ENCODE measurements at regions not wholly inside any gene's neighbourhood (a gene's known extent, or its start where the extent isn't known, plus 50 kb on each side); places are given as distances from the start of the nearest gene placed in this dataset.
"Not testable (repeated sequence)": the region's sequence is repeated elsewhere in the genome, so short reads cannot be mapped to it uniquely, and the experiment has no call there.

GRCh38 chr4:66014146-66014765 lies 344.0 kb upstream of the EPHA5 start:
- Histone ChIP-seq H3K4me2 (ENCODE audit: low read length) (no peak overlapping the region), H4K20me1 (ENCODE audit: control insufficient read depth, insufficient read depth, low read depth, low read length) (no peaks in the 10 kb centered on the region), H3K4me1 (ENCODE audit: control insufficient read depth, low read length) (no peaks in the 10 kb centered on the region), H3K9me2 (replicated peaks; ENCODE audit: control insufficient read depth, low read length) (no peaks in the 10 kb centered on the region), H3K9me3 (ENCODE audit: control insufficient read depth, insufficient read depth, low read length) (no peaks in the 10 kb centered on the region), H3K27me3 (ENCODE audit: control insufficient read depth, low read length) (no peaks in the 10 kb centered on the region), H3K36me3 (ENCODE audit: control insufficient read depth, low read length) (no peaks in the 10 kb centered on the region), H3F3A (ENCODE audit: control insufficient read depth, insufficient read depth) (no peaks in the 10 kb centered on the region), H3K4me3 (ENCODE audit: low read length) (no peak overlapping the region), H3K79me2 (ENCODE audit: control insufficient read depth, low read length) (no peaks in the 10 kb centered on the region), H3K27ac (ENCODE audit: low read depth, low read length) (no peak overlapping the region)
- TF ChIP-seq EZH2phosphoT487 (IDR thresholded peaks at IDR 0.05; ENCODE audit: borderline replicate concordance, low read length): no peak
- no peak for TF ChIP-seq CTCF (IDR thresholded peaks at IDR 0.05; ENCODE audit: low read depth, low read length, poor library complexity, severe bottlenecking)

- H3K4me2 ChIP-seq (ENCODE audit: low read length): no peak overlapping the region
- H3K4me1 ChIP-seq (ENCODE audit: control insufficient read depth, low read length): no peaks in the 10 kb centered on the region
- H3K9me2 ChIP-seq (replicated peaks; ENCODE audit: control insufficient read depth, low read length): no peaks in the 10 kb centered on the region
- H3K27me3 ChIP-seq (ENCODE audit: control insufficient read depth, low read length): no peaks in the 10 kb centered on the region
- no peaks in the 10 kb centered on the region for H3K79me2 ChIP-seq (ENCODE audit: control insufficient read depth, low read length)
- no peaks in the 10 kb centered on the region for H3F3A ChIP-seq (ENCODE audit: control insufficient read depth, insufficient read depth)
- TF ChIP-seq CTCF (IDR thresholded peaks at IDR 0.05; ENCODE audit: low read depth, low read length, poor library complexity, severe bottlenecking) (no peak), EZH2phosphoT487 (IDR thresholded peaks at IDR 0.05; ENCODE audit: borderline replicate concordance, low read length) (no peak)
- H3K9me3 ChIP-seq (ENCODE audit: control insufficient read depth, insufficient read depth, low read length): no peaks in the 10 kb centered on the region
- no peak overlapping the region for H3K27ac ChIP-seq (ENCODE audit: low read depth, low read length)
- no peak overlapping the region for H3K4me3 ChIP-seq (ENCODE audit: low read length)
- H3K36me3 ChIP-seq (ENCODE audit: control insufficient read depth, low read length): no peaks in the 10 kb centered on the region
- no peaks in the 10 kb centered on the region for H4K20me1 ChIP-seq (ENCODE audit: control insufficient read depth, insufficient read depth, low read depth, low read length)
These were observed 330.3 kb upstream of the EPHA5 start for GRCh38 chr4:66000510-66001117.

- Histone ChIP-seq H3K27ac (ENCODE audit: low read depth, low read length) (no peak overlapping the region), H4K20me1 (ENCODE audit: control insufficient read depth, insufficient read depth, low read depth, low read length) (no peaks in the 10 kb centered on the region), H3K9me3 (ENCODE audit: control insufficient read depth, insufficient read depth, low read length) (no peaks in the 10 kb centered on the region), H3K9me2 (replicated peaks; ENCODE audit: control insufficient read depth, low read length) (no peaks in the 10 kb centered on the region), H3K79me2 (ENCODE audit: control insufficient read depth, low read length) (no peaks in the 10 kb centered on the region), H3K4me2 (ENCODE audit: low read length) (no peak overlapping the region), H3K27me3 (ENCODE audit: control insufficient read depth, low read length) (no peaks in the 10 kb centered on the region), H3F3A (ENCODE audit: control insufficient read depth, insufficient read depth) (no peaks in the 10 kb centered on the region), H3K4me1 (ENCODE audit: control insufficient read depth, low read length) (no peaks in the 10 kb centered on the region), H3K36me3 (ENCODE audit: control insufficient read depth, low read length) (no peaks in the 10 kb centered on the region), H3K4me3 (ENCODE audit: low read length) (no peak overlapping the region)
- TF ChIP-seq CTCF (IDR thresholded peaks at IDR 0.05; ENCODE audit: low read depth, low read length, poor library complexity, severe bottlenecking): no peak
- no peak for TF ChIP-seq EZH2phosphoT487 (IDR thresholded peaks at IDR 0.05; ENCODE audit: borderline replicate concordance, low read length)
These were observed 329.2 kb upstream of the EPHA5 start for GRCh38 chr4:65999518-65999871.

GRCh38 chr4:65998807-65999517 lies 328.7 kb upstream of the EPHA5 start:
- not testable (repeated sequence) for H3K4me2 ChIP-seq (ENCODE audit: low read length); H3K9me2 ChIP-seq (replicated peaks; ENCODE audit: control insufficient read depth, low read length); H3K27ac ChIP-seq (ENCODE audit: low read depth, low read length); H3K79me2 ChIP-seq (ENCODE audit: control insufficient read depth, low read length); H3K9me3 ChIP-seq (ENCODE audit: control insufficient read depth, insufficient read depth, low read length); H3F3A ChIP-seq (ENCODE audit: control insufficient read depth, insufficient read depth); H3K27me3 ChIP-seq (ENCODE audit: control insufficient read depth, low read length); H3K4me1 ChIP-seq (ENCODE audit: control insufficient read depth, low read length); H4K20me1 ChIP-seq (ENCODE audit: control insufficient read depth, insufficient read depth, low read depth, low read length); H3K36me3 ChIP-seq (ENCODE audit: control insufficient read depth, low read length); H3K4me3 ChIP-seq (ENCODE audit: low read length)
